Stimulated activated CD4-positive, alpha-beta T cell treated with anti-CD3 and anti-CD28 coated beads, Interleukin-4, amount 100 ng/mL, for 48 hours (primary cell): ENCODE measurements at regions not wholly inside any gene's neighbourhood (a gene's known extent, or its start where the extent isn't known, plus 50 kb on each side); places are given as distances from the start of the nearest gene placed in this dataset.

Experiments
- DNase-seq, 2 donors: peaks; one replicate each; pipeline ENCODE4 v3.0.0-alpha.2; 2020; ENCODE audit warnings: low read depth in 2 of 2

- no peak for DNase-seq
Observed at GRCh38 chr13:48891586-48891985, 84.1 kb upstream of the FNDC3A start.

DNA sequence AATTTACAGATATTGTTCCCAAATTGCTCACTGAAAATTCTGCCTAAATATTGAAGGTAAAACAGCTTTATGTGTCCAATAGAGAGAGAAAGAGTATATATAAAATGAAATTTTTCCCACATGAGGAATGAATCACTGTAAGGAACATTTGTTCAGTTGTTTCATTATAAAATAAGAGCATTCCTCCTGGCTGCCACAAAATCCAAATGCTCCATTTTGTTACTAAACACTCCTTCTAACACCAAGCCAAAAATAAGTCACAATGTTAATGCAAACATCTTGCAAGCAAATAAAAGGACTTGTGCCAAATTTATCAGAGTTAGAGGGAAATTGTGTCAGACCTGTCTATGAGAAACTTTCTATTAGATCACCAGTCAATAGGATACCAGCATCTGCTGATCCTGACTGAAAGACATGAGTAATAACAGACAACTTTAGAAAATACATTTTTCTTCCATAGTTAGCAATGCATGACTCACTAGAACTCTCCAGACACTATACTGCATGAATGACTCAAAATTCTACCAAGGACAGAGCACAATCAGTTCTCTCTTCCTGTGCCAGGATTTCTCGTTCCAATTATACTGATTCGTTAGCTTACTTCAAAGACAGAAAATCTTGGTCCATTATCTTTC, 83.5 kb upstream of the FNDC3A start:
- DNase-seq: no peak

DNA sequence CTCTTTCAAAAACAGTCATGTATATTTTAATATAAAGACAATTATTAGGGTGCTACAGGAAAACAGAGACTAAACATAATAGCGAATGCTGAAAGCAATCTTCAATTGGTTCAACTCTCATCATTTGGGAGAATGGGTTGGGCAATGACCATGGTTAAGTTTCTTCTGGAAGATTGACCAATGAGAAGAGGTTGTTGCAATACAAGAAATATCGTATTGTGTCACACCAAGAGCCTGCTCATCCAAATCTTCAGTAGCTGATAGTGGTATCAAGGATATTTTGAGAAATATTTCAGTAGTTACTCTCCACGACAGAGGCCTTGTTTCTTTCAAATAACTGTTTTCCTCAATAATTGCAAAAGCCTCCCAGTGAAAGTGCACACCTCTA, 83.0 kb upstream of the FNDC3A start:
- DNase-seq: no peak

- no peak for DNase-seq
Observed at GRCh38 chr13:48896312-48896711, 79.4 kb upstream of the FNDC3A start.

- no peak for DNase-seq
Observed at GRCh38 chr13:48901781-48902180, 73.9 kb upstream of the FNDC3A start.

DNA sequence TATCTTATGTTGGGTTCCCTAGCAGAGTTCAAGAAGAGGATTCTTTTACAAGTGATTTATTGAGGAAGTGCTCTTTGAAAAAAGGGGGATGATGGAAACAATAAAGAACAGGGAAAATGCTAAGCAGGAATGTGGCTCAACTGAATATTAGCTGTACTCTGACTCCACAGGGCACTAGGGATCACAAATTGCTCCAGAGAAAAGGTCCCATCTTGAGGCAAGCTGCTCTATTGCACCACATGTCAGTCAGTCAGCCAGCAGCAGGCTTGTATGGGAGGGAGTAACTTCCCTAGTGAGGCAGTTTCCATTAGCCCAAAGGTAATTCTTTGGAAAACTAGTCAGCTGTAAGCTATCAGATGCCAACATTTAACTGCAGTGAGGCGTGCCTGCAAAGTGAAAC, 73.3 kb upstream of the FNDC3A start:
- no peak for DNase-seq

DNA sequence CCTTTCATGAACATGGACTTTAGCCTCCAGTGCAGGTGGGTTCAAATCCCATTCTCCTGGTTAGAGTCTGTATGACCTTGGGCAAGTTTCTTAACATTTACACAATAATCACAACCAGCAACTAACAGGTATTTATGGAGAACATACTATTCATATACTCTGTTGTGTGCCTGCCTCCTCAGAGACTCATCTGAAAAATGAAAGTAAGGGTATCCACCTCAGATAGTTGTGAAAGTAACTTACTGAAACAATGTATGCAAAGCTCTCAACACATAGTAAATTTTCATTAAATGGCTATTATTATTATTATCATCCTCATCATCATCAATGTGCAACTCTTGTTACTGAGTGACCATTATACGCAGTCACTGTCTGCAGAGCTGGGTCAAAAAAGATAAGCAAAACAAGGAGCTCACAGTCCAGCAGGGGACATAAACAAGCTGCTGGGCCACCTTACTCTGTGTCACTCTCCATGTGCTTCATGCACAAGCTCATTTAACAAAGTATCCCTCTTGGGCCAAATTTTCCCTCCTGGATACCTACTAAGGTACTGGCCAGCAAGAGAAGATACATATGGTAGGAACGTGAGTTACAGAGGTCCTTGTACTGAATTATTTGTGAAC, 70.9 kb upstream of the FNDC3A start:
- DNase-seq: no peak

- DNase-seq: no peak
Observed at GRCh38 chr13:48906200-48906599, 69.5 kb upstream of the FNDC3A start.

DNA sequence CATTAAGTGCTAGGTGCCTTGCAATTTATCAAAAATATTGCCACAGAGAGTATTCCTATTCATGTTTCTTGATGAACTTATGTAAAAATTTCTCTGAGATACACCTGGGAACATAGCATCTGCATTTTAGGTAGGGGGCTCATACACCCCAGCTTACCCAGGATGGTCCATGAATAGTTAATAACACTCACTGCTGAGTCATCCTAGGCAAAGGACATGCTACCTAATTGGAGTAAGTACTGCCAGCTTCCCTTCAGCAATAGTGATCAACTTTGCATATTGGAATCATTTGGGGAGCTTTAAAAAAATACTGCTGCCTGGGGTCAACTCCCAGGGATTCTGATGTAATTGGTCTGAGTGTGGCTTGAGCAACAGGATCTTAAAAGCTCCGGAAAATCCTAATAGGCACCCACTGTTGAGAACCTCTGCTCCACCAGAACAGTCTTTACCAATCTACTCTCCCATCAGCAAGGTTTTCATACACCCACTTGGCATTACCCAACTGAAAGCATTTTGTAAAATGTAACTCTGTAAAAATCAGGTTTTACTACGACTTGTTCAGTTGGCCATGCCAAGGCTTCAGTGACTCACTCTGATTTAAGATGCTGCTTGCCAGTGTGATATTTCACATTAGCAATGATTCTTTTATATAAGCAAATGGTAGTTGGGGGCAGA, 67.2 kb upstream of the FNDC3A start:
- DNase-seq: no peak

- DNase-seq: no peak
Observed at GRCh38 chr13:48909056-48909389, 66.7 kb upstream of the FNDC3A start.

- DNase-seq: no peak
Observed at GRCh38 chr13:48910686-48911085, 65.0 kb upstream of the FNDC3A start.

- DNase-seq: no peak
Observed at GRCh38 chr13:48919751-48920150, 56.0 kb upstream of the FNDC3A start.

GRCh38 chr13:48920730-48921129, 55.0 kb upstream of the FNDC3A start:
- DNase-seq: no peak

DNA sequence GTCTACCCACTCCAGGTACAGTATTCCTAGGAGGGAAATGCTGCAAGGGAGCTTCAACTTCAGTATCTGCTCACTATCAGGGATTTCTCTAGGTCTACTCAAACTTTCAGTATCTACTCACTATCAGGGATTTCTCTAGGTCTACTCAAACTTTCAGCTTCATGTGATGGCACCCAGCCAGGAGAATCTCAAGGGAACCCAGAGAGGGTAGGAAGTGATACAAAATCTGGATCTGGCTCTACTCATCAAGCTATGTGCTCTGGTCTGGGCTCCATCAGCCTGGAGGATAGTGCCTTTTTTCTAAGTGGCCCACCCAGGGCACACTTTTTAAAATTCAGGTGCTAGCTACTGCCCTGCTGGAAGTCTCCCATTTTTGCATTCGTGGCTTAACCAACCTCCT, 52.3 kb upstream of the FNDC3A start:
- no peak for DNase-seq

- DNase-seq: no peak
Observed at GRCh38 chr13:48925001-48925400, 50.7 kb upstream of the FNDC3A start.
